22Rv1 (cell line): ENCODE measurements at regions not wholly inside any gene's neighbourhood (a gene's known extent, or its start where the extent isn't known, plus 50 kb on each side); places are given as distances from the start of the nearest gene placed in this dataset.

Experiments used
- H3K27ac ChIP-seq: fragments of 450-650 bp; 2 replicates; pipeline ENCODE4 v1.5.1; 2017
- CTCF ChIP-seq: fragments of 450-650 bp; IDR thresholded peaks from 2 replicates; pipeline ENCODE4 v1.5.1; 2017; ENCODE audit warnings: mild to moderate bottlenecking
- ZFX ChIP-seq: fragments of 450-650 bp; IDR thresholded peaks from 2 replicates; pipeline ENCODE4 v1.6.1; 2017; ENCODE audit warnings: antibody characterized with exemption, borderline replicate concordance

GRCh38 chr2:40559175-40559574 lies 107.3 kb upstream of the SLC8A1 start:
- TF ChIP-seq CTCF (no peak), ZFX (no peak)
- no peak overlapping the region for H3K27ac ChIP-seq

- no peak overlapping the region for H3K27ac ChIP-seq
Measured at GRCh38 chr2:40564184-40564583, 112.3 kb upstream of the SLC8A1 start.

GRCh38 chr2:40579247-40579646 lies 127.4 kb upstream of the SLC8A1 start:
- no peak overlapping the region for H3K27ac ChIP-seq
- TF ChIP-seq CTCF (no peak), ZFX (no peak)

More at GRCh38 chr2:40564184-40564583, 112.3 kb upstream of the SLC8A1 start:
- no peak for TF ChIP-seq CTCF
- no peak for TF ChIP-seq ZFX

GRCh38 chr2:40584432-40584831 lies 132.5 kb upstream of the SLC8A1 start:
- H3K27ac ChIP-seq, result no peak overlapping the region
- TF ChIP-seq ZFX (no peak), CTCF (no peak)

GRCh38 chr2:40591774-40592173 lies 139.9 kb upstream of the SLC8A1 start:
- TF ChIP-seq CTCF, result no peak
- no peak for TF ChIP-seq ZFX
- no peak overlapping the region for H3K27ac ChIP-seq

- no peak for TF ChIP-seq CTCF
- H3K27ac ChIP-seq, result no peak overlapping the region
Measured at GRCh38 chr2:40592218-40592617, 140.3 kb upstream of the SLC8A1 start.

- no peak overlapping the region for H3K27ac ChIP-seq
- TF ChIP-seq CTCF (no peak), ZFX (no peak)
Measured at GRCh38 chr2:40606862-40607261, 155.0 kb upstream of the SLC8A1 start.
